H9 (cell line): ENCODE measurements at regions not wholly inside any gene's neighbourhood (a gene's known extent, or its start where the extent isn't known, plus 50 kb on each side); places are given as distances from the start of the nearest gene placed in this dataset.

Source experiments
- DNase-seq: peaks from one replicate; pipeline ENCODE4 v3.0.0-alpha.2; 2017
- H2AFZ ChIP-seq: one replicate; pipeline ENCODE4 v1.6.1; 2013; ENCODE audit warnings: mild to moderate bottlenecking, low read length, control low read depth, moderate library complexity
- H2AK5ac ChIP-seq: 2 replicates; pipeline ENCODE4 v1.6.1; 2013; ENCODE audit warnings: low read length, control low read depth, mixed read lengths; ENCODE audit not compliant: insufficient read length
- H2BK120ac ChIP-seq: one replicate; pipeline ENCODE4 v1.6.1; 2013; ENCODE audit warnings: low read depth, mild to moderate bottlenecking, low read length, control low read depth, inconsistent platforms; ENCODE audit not compliant: poor library complexity, severe bottlenecking
- H2BK12ac ChIP-seq: 2 replicates; pipeline ENCODE4 v1.6.1; 2013; ENCODE audit warnings: low read length, control low read depth, mixed read lengths, low read depth; ENCODE audit not compliant: insufficient read length
- H2BK15ac ChIP-seq: 2 replicates; pipeline ENCODE4 v1.6.1; 2013; ENCODE audit warnings: low read depth, low read length, control low read depth
- H2BK20ac ChIP-seq: one replicate; pipeline ENCODE4 v1.6.1; 2013; ENCODE audit warnings: low read depth, mild to moderate bottlenecking, low read length, control low read depth, inconsistent platforms; ENCODE audit not compliant: poor library complexity, severe bottlenecking
- H2BK5ac ChIP-seq: 2 replicates; pipeline ENCODE4 v1.6.1; 2013; ENCODE audit warnings: low read length, control low read depth, mixed read lengths; ENCODE audit not compliant: insufficient read length
- H3K14ac ChIP-seq: 2 replicates; pipeline ENCODE4 v1.6.1; 2013; ENCODE audit warnings: low read length, control low read depth; ENCODE audit not compliant: insufficient read depth
- H3K18ac ChIP-seq: 2 replicates; pipeline ENCODE4 v1.6.1; 2013; ENCODE audit warnings: low read depth, mild to moderate bottlenecking, mixed read lengths, low read length, control low read depth; ENCODE audit not compliant: insufficient read length
- H3K23ac ChIP-seq: 2 replicates; pipeline ENCODE4 v1.6.1; 2013; ENCODE audit warnings: low read length, control low read depth, mixed read lengths, low read depth; ENCODE audit not compliant: insufficient read length
- H3K23me2 ChIP-seq: 2 replicates; pipeline ENCODE4 v1.6.1; 2013; ENCODE audit warnings: low read depth, mild to moderate bottlenecking, mixed read lengths, low read length, control low read depth; ENCODE audit not compliant: insufficient read length, poor library complexity, severe bottlenecking
- H3K27ac ChIP-seq: 2 replicates; pipeline ENCODE4 v1.5.1; 2013; ENCODE audit warnings: low read length, control low read depth, mixed read lengths, low read depth; ENCODE audit not compliant: insufficient read length
- H3K27me3 ChIP-seq: 2 replicates; pipeline ENCODE4 v1.6.1; 2013; ENCODE audit warnings: low read length, control low read depth, inconsistent platforms; ENCODE audit not compliant: insufficient read depth
- H3K4ac ChIP-seq: 2 replicates; pipeline ENCODE4 v1.6.1; 2013; ENCODE audit warnings: low read depth, mild to moderate bottlenecking, control low read depth, inconsistent platforms, low read length, moderate library complexity
- H3K4me1 ChIP-seq: 2 replicates; pipeline ENCODE4 v1.6.1; 2013; ENCODE audit warnings: low read length, control low read depth, inconsistent platforms; ENCODE audit not compliant: insufficient read depth
- H3K4me2 ChIP-seq: 2 replicates; pipeline ENCODE4 v1.6.1; 2013; ENCODE audit warnings: low read length, control low read depth, mixed read lengths; ENCODE audit not compliant: insufficient read length, insufficient read depth
- H3K56ac ChIP-seq: 2 replicates; pipeline ENCODE4 v1.6.1; 2013; ENCODE audit warnings: low read depth, mild to moderate bottlenecking, mixed read lengths, low read length, control low read depth; ENCODE audit not compliant: insufficient read length
- H3K79me1 ChIP-seq: 2 replicates; pipeline ENCODE4 v1.6.1; 2013; ENCODE audit warnings: low read depth, mild to moderate bottlenecking, moderate library complexity, low read length, control low read depth, inconsistent platforms; ENCODE audit not compliant: insufficient read depth, poor library complexity, severe bottlenecking
- H3K79me2 ChIP-seq: 2 replicates; pipeline ENCODE4 v1.6.1; 2013; ENCODE audit warnings: low read length, control low read depth, inconsistent platforms; ENCODE audit not compliant: insufficient read depth
- H3K9ac ChIP-seq: 2 replicates; pipeline ENCODE4 v1.6.1; 2013; ENCODE audit warnings: low read length, control low read depth, mixed read lengths; ENCODE audit not compliant: insufficient read length; ENCODE audit errors: extremely low read depth
- H3K9me3 ChIP-seq: one replicate; pipeline ENCODE4 v1.6.1; 2013; ENCODE audit warnings: low read depth, low read length, inconsistent platforms; ENCODE audit not compliant: control insufficient read depth
- H3T11ph ChIP-seq: one replicate; pipeline ENCODE4 v1.6.1; 2013; ENCODE audit warnings: mild to moderate bottlenecking, low read length, control low read depth, inconsistent platforms
- H4K20me1 ChIP-seq: one replicate; pipeline ENCODE4 v1.6.1; 2013; ENCODE audit not compliant: control insufficient read depth, insufficient read length, insufficient read depth
- H4K5ac ChIP-seq: 2 replicates; pipeline ENCODE4 v1.6.1; 2013; ENCODE audit warnings: low read depth, mild to moderate bottlenecking, mixed read lengths, low read length, control low read depth; ENCODE audit not compliant: insufficient read length
- H4K8ac ChIP-seq: replicated peaks from 2 replicates; pipeline ENCODE4 v1.6.1; 2013; ENCODE audit warnings: low read length, control low read depth, mixed read lengths, low read depth; ENCODE audit not compliant: insufficient read length
- H4K91ac ChIP-seq: 2 replicates; pipeline ENCODE4 v1.6.1; 2013; ENCODE audit warnings: low read depth, mild to moderate bottlenecking, moderate library complexity, mixed read lengths, low read length, control low read depth; ENCODE audit not compliant: insufficient read length
- H3K27ac Mint-ChIP-seq, 3 experiments: 2 replicates in 2 of 3; 3 replicates in 1 of 3; pipeline ENCODE4 v1.8.0; 2020 to 2021; ENCODE audit warnings: mixed read lengths in 3 of 3, mild to moderate bottlenecking in 1 of 3, moderate library complexity in 1 of 3
- H3K27me3 Mint-ChIP-seq: 2 replicates; pipeline ENCODE4 v1.8.0; 2021; ENCODE audit warnings: low read depth, mild to moderate bottlenecking, moderate library complexity, mixed read lengths
- H3K36me3 Mint-ChIP-seq, 3 experiments: 2 replicates in 2 of 3; 3 replicates in 1 of 3; pipeline ENCODE4 v1.8.0; 2020 to 2021; ENCODE audit warnings: low read depth in 3 of 3, mixed read lengths in 3 of 3; ENCODE audit not compliant: insufficient read depth in 1 of 3
- H3K4me1 Mint-ChIP-seq, 2 experiments: 2 replicates each; pipeline ENCODE4 v1.8.0; 2020; ENCODE audit warnings: mixed read lengths in 2 of 2
- H3K4me3 Mint-ChIP-seq, 2 experiments: 2 replicates in 1 of 2; 3 replicates in 1 of 2; pipeline ENCODE4 v1.8.0; 2020 to 2021; ENCODE audit warnings: mild to moderate bottlenecking in 2 of 2, mixed read lengths in 2 of 2, moderate library complexity in 1 of 2
- H3K9me3 Mint-ChIP-seq, 2 experiments: 2 replicates in 1 of 2; 3 replicates in 1 of 2; pipeline ENCODE4 v1.8.0; 2020; ENCODE audit warnings: mild to moderate bottlenecking in 2 of 2, mixed read lengths in 2 of 2, moderate library complexity in 1 of 2
- CTCF ChIP-seq: fragments of 200-600 bp; sonication (generic); conservative IDR thresholded peaks from 3 replicates; pipeline ENCODE4 v1.8.0; 2021; ENCODE audit warnings: antibody characterized with exemption, mild to moderate bottlenecking
- WGBS: extraction: QIAGEN DNeasy Blood & Tissue Kit; methylation state at CpG from one replicate; pipeline ENCODE4 v1.1.7; 2013; ENCODE audit warnings: missing lambda C conversion rate, low lambda C conversion rate, mixed read lengths; ENCODE audit not compliant: insufficient read length; ENCODE audit errors: extremely low coverage; 5-methylcytosine and 5-hydroxymethylcytosine counted together

GRCh38 chr4:74855879-74856278 lies 61.6 kb upstream of the BTC start:
- H3K18ac ChIP-seq: no peak overlapping the region
- no peak overlapping the region for H3K4ac ChIP-seq
- no peaks in the 10 kb centered on the region for H3K23me2 ChIP-seq
- H4K91ac ChIP-seq: no peak overlapping the region
- no peak overlapping the region for H3K56ac ChIP-seq
- H2AFZ ChIP-seq: no peak overlapping the region
- Mint-ChIP-seq H3K27ac (no peak overlapping the region), H3K4me1 (peaks cover 0 to 4% of the 10 kb centered on the region in 2 experiments; a peak in 2 of 4 replicates), H3K9me3 (peaks cover 4 to 8% of the 10 kb centered on the region in 2 experiments; a peak in 4 of 5 replicates), H3K36me3 (peaks cover 0 to 2% (median 1%) of the 10 kb centered on the region in 3 experiments; a peak in 2 of 7 replicates), H3K27me3 (peaks cover 1% of the 10 kb centered on the region; the same call in 1 of the 2 replicates), H3K4me3 (no peak overlapping the region)
- no peak overlapping the region for H2BK15ac ChIP-seq
- no peaks in the 10 kb centered on the region for H3K4me1 ChIP-seq
- no peak overlapping the region for H2BK12ac ChIP-seq
- H2BK5ac ChIP-seq: no peak overlapping the region
- no peaks in the 10 kb centered on the region for H3K79me2 ChIP-seq
- H3K9me3 ChIP-seq: no peaks in the 10 kb centered on the region
- WGBS: no CpG with 5 or more reads among the region's 2 CpGs
- H3K14ac ChIP-seq: no peak overlapping the region
- H3T11ph ChIP-seq: no peak overlapping the region
- no peaks in the 10 kb centered on the region for H3K27me3 ChIP-seq
- H2BK120ac ChIP-seq: no peak overlapping the region
- no peak overlapping the region for H4K5ac ChIP-seq
- no peak overlapping the region for H2BK20ac ChIP-seq
- H3K9ac ChIP-seq: no peak overlapping the region
- H3K27ac ChIP-seq: no peak overlapping the region
- H3K4me2 ChIP-seq: no peak overlapping the region
- H3K79me1 ChIP-seq: no peaks in the 10 kb centered on the region
- no peak for TF ChIP-seq CTCF
- H4K8ac ChIP-seq: no peak overlapping the region
- no peaks in the 10 kb centered on the region for H4K20me1 ChIP-seq
- no peak for DNase-seq
- no peak overlapping the region for H2AK5ac ChIP-seq
- no peak overlapping the region for H3K23ac ChIP-seq
